ENCODE measurements at regions not wholly inside any gene's neighbourhood (a gene's known extent, or its start where the extent isn't known, plus 50 kb on each side); places are given as distances from the start of the nearest gene placed in this dataset.
"Not testable (repeated sequence)": the region's sequence is repeated elsewhere in the genome, so short reads cannot be mapped to it uniquely, and the experiment has no call there.

DNA sequence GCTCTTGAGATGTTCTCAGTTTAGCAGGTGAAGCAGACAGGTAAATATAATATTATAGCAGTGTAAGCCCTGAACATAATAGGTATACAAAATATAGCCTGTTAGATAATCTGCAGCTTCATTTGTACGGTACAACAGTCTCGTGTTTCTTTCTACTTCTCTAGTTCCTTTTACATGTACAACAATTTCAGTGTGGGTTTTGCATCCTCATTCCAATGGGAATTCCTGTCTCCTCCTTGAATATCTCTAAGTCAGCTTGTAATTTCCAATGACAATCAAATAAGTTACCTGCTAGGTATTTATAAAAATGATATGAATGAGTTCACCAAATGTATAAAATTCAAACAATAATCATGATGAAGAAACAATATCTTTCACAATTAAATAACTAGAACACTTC, 330.0 kb upstream of the RND3 start:
- DNase-seq: no peak

DNA sequence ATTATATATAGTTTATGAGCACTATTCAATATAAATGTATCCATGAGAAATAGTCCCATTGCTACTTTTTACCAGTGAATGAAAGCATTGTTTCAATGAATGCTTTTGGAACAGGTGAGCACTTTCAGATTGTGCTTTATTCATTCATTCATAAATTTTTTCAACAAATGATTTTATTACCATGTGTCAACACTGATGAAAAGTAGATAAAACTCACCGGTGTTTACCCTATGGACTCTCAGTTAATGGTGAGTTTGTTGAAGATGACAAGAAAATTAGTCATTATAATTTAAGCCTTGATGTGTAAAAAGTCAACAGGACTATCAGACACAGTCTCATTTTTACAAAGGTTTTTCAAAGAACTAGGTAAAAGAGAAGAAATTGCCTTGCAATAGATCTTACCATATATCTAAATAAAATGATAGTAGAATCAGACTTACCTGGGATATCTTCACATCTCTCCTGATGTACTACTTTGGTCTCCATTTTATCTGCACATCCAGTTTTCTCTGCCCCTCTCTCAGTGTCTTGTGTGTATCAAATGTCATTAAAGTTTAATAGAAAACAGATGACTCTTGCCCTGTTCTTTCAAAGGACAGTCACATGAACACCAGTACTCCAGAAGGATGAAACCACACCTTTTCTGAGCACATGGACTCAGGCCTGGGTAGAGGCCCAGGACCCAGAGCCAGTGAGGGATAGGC, 325.3 kb upstream of the RND3 start:
- no peak for DNase-seq

DNA sequence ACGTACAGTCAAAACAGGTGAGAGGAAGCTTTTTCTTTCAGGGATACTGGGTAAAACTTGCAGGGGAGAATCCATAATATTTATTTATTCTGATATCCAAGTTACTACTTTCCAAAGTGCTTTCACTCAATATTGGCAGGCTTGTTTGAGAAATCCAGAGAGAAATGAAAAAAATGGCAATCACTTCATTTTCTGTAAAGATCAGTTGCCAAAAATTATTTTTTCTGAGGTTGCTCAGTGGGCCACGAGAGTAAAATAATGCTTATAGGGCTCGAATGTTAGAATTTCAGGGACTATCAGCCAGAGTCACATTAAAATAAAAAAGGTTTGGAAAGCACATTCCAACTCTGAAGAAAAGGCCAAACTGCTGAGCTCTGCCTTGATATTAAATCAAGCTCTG, 324.6 kb upstream of the RND3 start:
- no peak for DNase-seq

DNA sequence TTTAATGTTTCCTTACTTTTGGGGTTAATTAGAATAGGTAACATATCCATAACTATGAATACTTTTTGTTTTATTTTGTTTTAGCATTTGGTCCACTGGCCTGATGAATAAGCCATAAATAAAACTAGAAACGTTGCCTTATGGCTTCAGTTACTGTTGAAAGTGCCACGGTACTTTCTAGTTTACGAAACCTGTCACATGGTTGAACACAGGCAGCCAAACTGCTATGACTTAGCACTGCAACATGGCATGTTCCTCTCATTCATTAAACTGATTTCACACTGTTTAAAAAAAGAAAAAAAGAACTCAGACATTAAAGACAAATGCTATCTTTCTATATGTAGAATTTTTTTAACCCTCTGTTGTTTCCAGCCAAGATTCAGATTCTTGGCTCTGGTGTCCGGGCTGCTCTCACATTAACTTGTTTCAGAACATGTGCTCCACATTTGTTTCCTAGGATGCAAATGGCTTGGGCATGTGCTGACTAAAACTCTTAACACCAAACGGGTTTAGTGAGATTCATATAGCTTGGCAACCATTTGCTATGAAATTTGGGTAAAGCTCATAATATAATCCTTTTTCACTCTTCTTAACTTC, 323.9 kb upstream of the RND3 start:
- no peak for DNase-seq

DNA sequence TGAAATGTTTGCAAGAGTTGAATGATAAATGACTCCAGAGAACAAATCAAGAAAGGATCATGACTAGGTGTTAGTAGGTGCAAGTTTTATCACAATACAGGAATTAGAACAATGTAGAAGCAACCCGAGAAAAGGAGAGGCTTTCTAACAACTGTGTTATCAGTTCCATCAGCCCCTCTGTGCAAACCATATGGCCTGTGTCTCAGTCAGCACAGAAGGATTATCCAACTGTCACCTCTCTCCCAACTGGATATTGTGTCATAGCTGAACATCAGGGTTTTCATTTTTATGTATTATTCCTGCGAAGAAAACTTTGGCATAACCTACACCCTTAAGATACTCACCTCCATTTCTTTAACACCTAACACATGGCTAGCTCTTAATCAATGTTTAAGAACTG, 321.6 kb upstream of the RND3 start:
- DNase-seq: no peak

DNA sequence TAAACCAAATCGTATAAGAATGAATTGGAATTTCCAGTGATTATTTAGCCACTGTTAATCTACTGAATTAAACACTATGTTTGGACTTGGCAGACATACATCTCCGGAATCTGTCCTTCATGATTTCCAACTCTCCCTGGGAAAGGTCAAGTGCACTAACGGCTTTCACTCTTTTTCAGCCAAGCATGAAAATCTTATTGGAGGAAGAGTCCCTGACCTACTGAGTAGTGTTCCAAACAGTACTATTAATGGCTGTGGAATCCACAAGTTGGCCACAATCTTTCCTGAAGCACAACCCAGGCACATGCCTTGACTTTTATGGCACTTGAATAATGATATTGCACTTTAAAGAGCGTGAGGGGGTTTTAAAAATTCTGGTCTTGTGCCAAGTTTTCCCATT, 318.9 kb upstream of the RND3 start:
- DNase-seq: no peak

DNA sequence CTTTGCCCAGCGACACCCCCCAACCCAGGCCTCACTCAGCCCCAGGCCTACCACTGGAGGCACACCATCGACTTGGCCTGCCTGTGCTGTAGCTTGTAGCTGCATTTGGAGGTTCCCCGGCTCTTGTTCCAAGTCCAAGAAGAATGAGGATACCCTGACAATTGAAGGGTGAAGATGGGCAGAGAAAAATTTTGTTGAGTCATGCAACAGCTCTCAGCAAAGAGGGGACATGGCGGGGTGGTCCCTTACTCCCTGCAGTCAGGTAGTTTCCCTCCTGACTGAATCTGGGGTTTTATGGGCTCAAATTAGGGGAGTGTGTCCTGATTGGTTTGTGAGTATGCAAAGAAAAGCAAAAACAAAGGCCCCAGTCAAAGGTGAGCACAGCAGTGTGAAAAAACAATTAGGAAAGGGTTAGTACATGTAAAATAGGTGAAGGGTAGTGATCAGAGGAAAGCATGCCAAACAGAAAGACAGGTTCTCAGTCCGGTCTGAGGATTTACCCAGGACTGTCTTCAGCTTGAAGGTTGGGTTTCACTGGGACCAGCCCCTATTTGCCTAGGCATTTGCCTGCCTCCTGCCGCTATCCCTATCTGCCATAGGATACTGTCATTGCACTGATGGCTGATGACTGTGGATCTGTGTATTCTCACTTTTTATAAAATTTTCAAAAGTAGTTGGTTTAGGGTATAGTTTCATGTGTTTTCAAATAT, 316.4 kb upstream of the RND3 start:
- DNase-seq: no peak

DNA sequence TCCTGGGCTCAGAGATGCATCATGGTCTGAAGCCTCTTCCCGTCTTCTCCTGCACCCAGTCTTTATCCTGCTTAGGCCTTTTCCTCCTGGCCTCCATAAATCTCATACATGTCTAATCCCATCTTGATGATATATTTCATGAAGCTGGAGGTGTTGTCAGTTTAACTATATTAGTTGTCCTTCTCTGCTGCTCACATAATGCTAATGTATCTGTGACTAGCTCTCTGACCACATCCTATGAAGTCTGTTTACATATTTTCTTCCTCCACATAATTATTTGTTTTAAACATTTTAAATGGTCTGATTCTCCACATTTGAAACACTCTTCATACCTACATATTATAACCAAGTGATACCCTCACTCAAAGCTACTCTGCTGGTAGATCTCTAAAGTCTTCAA, 315.2 kb upstream of the RND3 start:
- no peak for DNase-seq

DNA sequence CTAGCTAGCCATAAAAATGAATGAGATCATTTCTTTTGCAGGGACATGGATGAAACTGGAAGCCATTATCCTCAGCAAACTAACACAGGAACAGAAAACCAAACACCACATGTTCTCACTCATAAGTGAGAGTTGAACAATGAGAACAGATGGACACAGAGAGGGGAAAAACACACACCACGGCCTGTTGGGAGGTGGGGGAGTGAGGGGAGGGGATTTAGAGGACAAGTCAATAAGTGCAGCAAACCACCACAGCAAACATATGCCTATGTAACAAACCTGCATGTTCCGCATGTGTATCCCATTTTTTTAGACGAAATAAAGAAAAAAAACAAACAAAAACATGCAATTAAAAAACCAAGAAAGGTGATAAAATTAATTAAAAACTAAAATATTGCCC, 308.8 kb upstream of the RND3 start:
- DNase-seq: not testable (repeated sequence)

DNA sequence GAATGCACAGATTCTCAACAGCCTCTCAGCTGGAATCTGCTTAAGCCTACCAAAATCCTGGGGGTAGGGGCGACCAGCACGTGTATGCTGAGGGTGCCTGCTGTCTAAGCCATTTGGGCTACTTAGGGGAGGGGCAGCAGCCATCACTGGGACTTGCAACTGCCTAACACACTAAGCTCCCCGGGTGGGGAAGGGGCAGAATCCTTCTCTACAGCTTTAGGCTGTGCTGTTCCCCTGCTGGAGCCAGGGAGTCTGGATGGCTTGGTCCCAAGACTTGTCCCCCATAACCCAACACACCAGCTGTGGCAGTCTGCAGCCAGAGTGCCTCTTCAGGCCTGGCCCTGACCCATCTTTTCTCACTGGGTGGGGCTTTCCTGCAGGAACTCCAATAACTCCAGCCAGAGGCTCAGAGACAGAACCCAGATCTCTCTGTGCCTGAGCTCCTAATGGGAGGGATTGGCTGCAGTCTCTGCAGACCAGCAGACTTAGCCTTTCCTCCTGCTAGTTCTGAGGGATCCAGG, 305.4 kb upstream of the RND3 start:
- no peak for DNase-seq

DNA sequence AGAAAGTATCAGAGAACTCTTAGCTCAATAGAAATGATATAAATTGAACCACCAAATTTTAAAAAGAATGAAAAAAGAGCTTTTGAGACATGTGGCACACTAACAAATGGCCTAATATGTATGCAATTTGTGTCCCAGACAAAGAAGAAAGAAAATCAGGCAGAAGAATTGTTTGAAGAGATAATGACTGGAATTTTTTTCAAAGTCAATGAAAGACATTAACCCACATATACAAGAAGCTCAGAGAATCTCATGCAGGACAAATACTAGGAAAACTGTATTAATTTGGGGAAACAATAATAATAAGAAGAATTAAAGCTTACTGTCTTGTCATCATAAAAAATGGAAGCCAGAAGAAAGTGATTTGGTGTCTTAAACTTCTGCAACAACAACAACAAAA, 304.1 kb upstream of the RND3 start:
- no peak for DNase-seq

DNA sequence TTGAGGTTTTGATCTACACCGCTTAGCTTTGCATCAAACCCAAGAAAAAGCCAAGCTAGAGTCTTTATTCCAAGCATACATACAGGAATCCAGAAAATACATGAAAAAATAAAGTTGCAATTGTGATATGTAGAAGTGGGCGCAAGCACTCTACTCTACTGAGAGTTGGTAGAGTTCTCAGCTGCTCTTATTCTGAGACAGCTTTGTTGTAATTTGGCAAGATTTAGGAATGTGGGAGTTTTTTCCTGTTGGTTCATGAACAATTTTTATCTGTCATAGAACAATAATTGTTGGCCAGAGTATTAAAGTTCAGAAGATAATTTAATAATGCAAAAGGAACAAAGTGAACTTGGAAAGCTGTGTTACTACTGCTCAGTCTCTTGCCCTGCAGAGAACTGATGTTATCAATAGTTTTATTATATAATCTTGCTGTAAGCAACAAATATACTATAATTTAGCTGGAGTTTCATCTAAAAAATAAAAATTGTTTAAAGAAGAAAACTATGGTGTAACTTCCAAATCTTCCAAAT, 302.0 kb upstream of the RND3 start:
- DNase-seq: no peak

DNA sequence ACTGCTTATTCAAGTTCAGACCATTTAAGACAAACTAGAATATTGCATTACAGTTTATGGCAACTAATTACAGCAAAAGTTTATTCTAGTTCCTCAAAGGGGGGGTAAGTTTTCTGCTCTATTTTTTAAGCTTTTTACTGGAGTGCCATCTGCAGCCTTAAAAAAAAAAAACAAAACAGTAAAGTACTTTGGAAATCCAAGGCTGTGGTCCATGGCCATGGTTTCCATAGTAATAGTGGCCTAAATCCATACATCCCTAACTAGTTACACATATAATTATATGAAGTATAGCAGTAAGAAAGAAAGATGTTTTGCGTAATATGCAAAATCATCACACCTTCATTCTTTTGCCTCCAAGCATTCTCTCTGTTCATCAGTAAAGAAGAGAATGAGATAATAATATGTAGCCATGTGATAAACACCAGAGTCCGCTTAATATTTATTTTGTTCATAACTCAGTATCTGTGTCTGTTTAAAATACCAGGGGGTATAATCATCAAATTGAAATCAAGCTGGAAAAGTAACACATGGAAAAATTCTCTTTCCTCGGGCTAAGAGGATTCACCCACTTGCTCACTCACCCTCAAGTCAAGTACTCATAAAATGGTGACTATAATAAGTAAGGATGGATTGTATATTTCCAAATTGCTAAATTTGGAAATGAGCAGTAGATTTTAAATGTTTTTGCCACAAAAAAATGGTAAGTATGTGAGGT, 301.1 kb upstream of the RND3 start:
- no peak for DNase-seq

DNA sequence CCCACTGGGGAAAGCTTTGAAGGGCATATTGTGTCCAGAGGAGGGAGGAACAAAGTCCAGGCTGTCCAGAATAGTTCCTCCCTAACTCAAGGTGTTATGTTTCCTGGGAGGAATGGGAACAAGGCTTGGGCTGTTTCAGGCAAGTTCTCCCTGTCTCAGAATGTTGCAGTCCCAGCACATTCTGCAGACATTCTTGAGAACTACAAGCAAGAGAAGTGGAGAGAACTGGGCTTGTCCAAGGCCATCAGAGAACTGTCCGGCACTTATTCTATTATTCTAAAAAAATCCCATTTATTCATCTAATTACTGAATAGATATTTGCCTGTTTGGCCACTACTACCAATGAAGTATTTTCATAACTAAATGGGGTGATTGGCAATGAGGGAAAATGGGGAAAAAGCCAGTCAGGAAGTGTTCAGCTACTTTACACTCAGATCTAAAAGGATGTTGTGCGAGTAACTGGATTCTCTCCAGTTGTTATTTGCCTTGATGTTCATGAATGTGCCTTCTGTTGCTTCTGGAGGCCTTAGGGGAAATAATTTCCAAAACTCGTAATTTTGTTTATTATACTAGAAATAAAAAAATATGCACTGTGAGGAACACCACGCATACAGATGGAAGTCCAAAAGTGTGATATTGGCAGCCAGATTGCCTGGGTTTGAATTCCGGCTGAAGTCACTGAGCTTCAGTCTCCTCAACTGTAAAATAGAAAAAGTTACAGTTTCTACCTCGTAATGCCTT, 300.1 kb upstream of the RND3 start:
- no peak for DNase-seq

DNA sequence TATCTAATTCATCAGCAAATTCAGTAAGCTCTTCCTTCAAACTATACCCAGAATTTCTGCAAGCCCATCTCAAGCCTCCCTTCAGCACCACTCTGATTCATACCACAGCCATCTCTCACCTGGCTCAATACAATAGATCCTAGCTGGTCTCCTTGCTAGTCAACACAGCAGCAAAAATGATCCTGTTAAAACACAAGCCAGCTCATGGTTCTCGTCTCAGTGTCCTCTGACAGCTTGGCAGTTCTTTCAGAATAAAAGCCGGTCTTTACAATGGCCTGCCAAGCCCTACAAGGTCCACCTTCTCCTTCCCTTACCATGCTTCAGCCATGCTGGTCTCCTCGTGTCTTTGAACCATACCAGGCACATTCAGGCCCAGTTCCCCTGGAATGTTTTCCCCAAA, 296.9 kb upstream of the RND3 start:
- no peak for DNase-seq

DNA sequence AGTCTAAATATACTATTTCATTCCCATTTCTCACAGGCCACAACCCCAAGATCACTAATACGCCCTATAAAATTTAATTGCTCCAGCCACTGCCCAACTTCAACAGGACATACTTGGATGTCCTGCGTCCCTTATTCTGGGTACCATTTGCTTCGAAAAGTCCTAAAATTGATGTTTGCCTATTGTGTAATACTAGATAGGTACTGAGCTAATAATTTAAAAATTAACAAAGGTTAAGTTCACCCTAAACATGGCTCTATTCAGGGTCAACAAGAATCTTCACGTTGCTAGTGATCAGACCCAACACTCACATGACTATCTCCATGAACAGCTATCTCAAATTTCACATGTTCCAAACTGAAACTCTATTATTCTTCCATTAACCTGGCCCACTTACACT, 296.4 kb upstream of the RND3 start:
- no peak for DNase-seq

DNA sequence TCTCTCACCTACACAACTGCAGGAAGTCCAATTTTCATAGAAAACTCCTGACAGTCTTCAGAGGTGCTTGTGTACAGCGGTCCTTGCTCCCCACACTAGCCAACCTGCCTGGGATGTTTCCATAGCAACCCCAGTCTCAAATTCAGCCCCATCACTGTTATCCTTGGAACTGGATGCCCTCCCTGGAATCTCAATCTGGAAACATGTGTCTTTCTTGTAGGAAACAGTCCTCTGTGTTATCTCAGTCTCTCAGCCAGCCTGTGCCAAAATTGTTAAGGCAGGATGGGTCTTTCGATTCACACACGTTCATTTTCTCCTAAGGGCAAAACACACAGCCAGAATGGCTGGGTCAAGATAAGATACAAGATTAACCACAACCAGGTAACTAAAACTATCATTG, 295.5 kb upstream of the RND3 start:
- DNase-seq: no peak

DNA sequence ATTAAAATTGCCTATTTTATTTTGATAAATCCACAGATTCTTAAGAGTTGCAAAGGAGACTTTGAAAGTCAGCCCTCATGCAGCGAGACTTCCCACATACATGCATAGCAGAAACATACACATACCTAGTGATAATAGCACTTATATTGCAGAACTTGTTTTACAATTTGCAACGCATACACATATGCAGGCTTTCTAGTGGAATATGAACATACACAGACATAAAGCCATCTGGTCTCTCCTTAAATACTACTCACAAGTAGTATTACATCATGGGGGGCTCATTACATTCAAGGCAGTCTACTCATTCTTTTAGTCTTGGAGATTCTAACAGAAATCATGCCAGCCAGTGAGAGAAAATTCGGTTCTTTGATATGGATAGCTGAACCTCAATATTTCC, 295.1 kb upstream of the RND3 start:
- no peak for DNase-seq

DNA sequence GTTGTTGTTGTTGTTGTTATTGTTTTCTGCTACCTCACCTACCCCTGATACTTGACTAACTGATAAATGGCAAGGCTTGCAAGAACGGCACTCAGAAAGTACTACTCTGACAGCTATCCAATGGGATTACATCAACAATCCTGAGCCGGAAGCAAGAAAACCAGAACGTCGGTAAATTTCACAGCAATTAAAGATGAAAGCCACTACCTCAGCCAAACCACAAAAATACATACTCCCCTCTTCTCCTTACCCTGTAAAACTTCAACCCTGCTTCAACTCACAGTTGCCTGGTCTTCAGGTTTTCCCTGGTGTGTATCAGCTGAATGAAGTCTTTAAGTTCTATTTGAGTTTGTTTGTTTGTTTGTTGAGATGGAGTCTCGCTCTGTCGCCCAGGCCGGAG, 293.7 kb upstream of the RND3 start:
- DNase-seq: no peak

DNA sequence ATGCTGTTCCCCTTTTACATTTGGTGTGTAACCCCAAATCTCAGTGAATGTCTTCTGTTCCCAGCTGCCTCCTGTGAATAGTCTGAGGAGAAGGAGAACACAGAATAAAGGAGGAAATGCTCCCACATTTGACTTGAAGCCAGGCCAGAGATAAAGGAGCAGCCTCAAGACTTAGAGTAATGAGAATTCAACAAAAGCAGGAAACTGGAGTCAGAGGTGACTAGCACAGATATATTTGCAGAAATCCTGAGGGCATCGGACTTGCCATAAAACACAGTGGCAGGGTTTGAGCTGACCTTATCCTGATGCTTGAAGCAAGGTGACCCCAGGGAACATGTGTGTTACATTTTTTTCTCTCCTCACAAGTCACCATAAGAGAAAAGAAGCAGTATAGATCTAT, 291.4 kb upstream of the RND3 start:
- DNase-seq: no peak

DNA sequence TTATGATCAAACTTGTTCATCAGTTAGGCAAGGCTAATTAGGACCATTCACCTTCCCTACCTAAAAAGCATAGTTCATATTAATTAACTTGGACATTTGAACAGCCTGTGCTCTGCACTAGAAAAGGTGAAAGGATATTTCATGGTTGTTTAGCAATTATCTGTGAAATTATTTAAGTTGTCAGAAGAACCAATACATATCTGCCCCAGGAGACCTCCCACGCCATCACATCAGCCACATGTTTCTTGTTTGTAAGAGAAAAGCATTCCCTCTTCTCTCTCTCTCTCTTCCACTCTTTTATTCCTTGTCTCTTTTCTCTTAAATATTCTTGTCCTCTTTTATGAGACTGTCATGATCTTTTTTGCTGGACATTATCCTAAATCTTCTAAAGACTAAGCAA, 282.0 kb upstream of the RND3 start:
- DNase-seq: no peak

DNA sequence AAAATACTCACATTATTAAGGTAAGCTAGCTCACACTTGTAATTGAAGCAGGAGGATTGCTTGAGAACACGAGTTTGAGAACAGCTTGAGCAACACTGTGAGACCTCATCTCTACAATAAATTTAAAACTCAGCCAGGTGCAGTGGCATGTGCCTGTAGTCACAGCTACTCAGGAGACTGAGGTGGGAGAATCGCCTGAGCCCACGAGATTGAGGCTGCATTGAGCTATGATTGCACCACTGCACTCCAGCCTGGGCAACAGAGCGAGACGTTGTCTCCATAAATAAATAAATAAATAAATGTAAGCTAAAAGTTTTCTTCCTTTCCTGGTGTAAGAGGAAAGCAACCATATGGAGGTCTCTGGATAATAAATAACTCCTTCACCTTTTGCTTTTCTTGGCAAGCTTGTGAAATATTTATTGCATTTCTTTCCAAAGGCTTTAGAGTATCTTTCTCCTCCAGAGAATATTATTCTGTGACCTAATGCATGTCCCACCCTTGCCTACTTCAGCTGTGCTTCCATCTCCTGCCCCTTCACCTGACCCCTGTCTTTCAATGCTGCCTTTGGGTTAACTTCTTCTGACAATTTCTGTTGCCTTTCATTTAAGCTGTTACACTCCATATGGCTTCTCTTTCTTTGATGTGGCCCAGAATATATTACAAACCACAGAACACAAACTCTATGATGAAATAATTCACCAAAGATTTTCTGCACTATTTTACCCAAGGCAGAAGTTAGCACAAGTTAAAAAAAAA, 280.7 kb upstream of the RND3 start:
- DNase-seq: no peak

Measured in DMS153 (cell line).